GM12878 (cell line): ENCODE measurements at regions not wholly inside any gene's neighbourhood (a gene's known extent, or its start where the extent isn't known, plus 50 kb on each side); places are given as distances from the start of the nearest gene placed in this dataset.

Experiments used
- ATAC-seq: fragments of 200-7000 bp; cut with Tn5 transposase; 3 replicates; pipeline ENCODE4 v1.9.1; 2020; ENCODE audit warnings: mild to moderate bottlenecking, moderate library complexity
- BruUV-seq: library from RNA; stranded (reverse); fragments of 400-500 nt; replicated peaks from 2 replicates; lab custom pipeline; 2021; lab: Mats Ljungman, UMichigan
- CTCF ChIA-PET: fragments of 300-600 bp; sonication (Branson Sonifier 250); formaldehyde crosslinking; extraction: SDS; loops from one replicate; lab custom pipeline; 2021; ENCODE audit warnings: inconsistent platforms; lab: Yijun Ruan, JAX
- POLR2A ChIA-PET: fragments of 350-600 bp; formaldehyde crosslinking; extraction: SDS; loops from one replicate; lab custom pipeline; 2021; ENCODE audit warnings: inconsistent platforms; lab: Charles Lee
- RAD21 ChIA-PET: fragments of 300-600 bp; sonication (Branson Sonifier 250); formaldehyde crosslinking; loops from one replicate; lab custom pipeline; 2023; ENCODE audit warnings: antibody characterized with exemption; ENCODE audit not compliant: unreplicated experiment; lab: Charles Lee
- SMC1A ChIA-PET: fragments of 300-600 bp; sonication (Branson Sonifier 250); formaldehyde crosslinking; loops from one replicate; lab custom pipeline; 2023; ENCODE audit not compliant: unreplicated experiment, uncharacterized antibody; lab: Charles Lee
- DNase-seq: peaks from one replicate; pipeline ENCODE4 v3.0.0-alpha.2; 2011; ENCODE audit warnings: low read depth, low spot score
- FAIRE-seq: peaks from 3 replicates; lab custom pipeline; 2011; peaks lifted over from hg19 to GRCh38; lab: Jason Lieb, UNC
- H2AFZ ChIP-seq: 2 replicates; pipeline ENCODE4 v1.6.0; 2011; ENCODE audit warnings: low read depth, low read length, control low read depth; ENCODE audit not compliant: control insufficient read depth
- H3K27ac ChIP-seq: 2 replicates; pipeline ENCODE4 v1.5.1; 2011; ENCODE audit warnings: control low read depth; ENCODE audit not compliant: control insufficient read depth, insufficient read depth
- H3K27me3 ChIP-seq, 2 experiments: replicated peaks in 1 of 2; 2 replicates each; pipeline versions ENCODE4 v1.6.0 to v1.6.1; 2011; ENCODE audit warnings: low read length in 1 of 2; ENCODE audit not compliant: control insufficient read depth in 2 of 2, insufficient read depth in 2 of 2
- H3K36me3 ChIP-seq, 2 experiments: 2 replicates each; pipeline ENCODE4 v1.5.1; 2011; ENCODE audit warnings: low read length in 1 of 2; ENCODE audit not compliant: control insufficient read depth in 2 of 2, insufficient read depth in 2 of 2
- H3K4me1 ChIP-seq: 2 replicates; pipeline ENCODE4 v1.6.1; 2011; ENCODE audit warnings: mild to moderate bottlenecking, low read length, moderate library complexity, mixed read lengths; ENCODE audit not compliant: control insufficient read depth, insufficient read depth
- H3K4me2 ChIP-seq: 2 replicates; pipeline ENCODE4 v1.6.0; 2011; ENCODE audit warnings: control low read depth; ENCODE audit not compliant: control insufficient read depth, insufficient read depth
- H3K4me3 ChIP-seq: fragments of 200-600 bp; sonication (generic); 2 replicates; pipeline ENCODE4 v1.5.1; 2016
- H3K79me2 ChIP-seq: 2 replicates; pipeline ENCODE4 v1.6.0; 2011; ENCODE audit warnings: low read length; ENCODE audit not compliant: control insufficient read depth, insufficient read depth
- H3K9ac ChIP-seq: 2 replicates; pipeline ENCODE4 v1.8.0; 2011; ENCODE audit warnings: low read length, control low read depth, mixed read lengths; ENCODE audit not compliant: control insufficient read depth, insufficient read depth
- H3K9me3 ChIP-seq: replicated peaks from 3 replicates; pipeline ENCODE4 v1.5.1; 2011; ENCODE audit warnings: mild to moderate bottlenecking, low read length; ENCODE audit not compliant: control insufficient read depth, insufficient read depth
- H4K20me1 ChIP-seq: 2 replicates; pipeline ENCODE4 v1.6.0; 2011; ENCODE audit not compliant: control insufficient read depth, insufficient read depth
- BCL11A ChIP-seq: IDR thresholded peaks from 2 replicates; pipeline ENCODE4 v1.6.1; 2011; ENCODE audit warnings: low read depth, low read length
- FOS ChIP-seq: IDR thresholded peaks from 3 replicates; pipeline ENCODE4 v1.6.1; 2011; ENCODE audit warnings: borderline replicate concordance; ENCODE audit not compliant: insufficient read length; ENCODE audit errors: extremely low read depth
- HDAC2 ChIP-seq: fragments of 200-600 bp; sonication (generic); IDR thresholded peaks from 2 replicates; pipeline ENCODE4 v1.6.1; 2017
- IRF4 ChIP-seq: IDR thresholded peaks from 2 replicates; pipeline ENCODE4 v1.6.1; 2011; ENCODE audit warnings: low read depth, low read length
- NFXL1 ChIP-seq: fragments of 450-650 bp; IDR thresholded peaks from 2 replicates; pipeline ENCODE4 v1.6.1; 2017; ENCODE audit warnings: antibody characterized with exemption, mild to moderate bottlenecking, borderline replicate concordance
- NRF1 ChIP-seq: conservative IDR thresholded peaks from 2 replicates; pipeline ENCODE4 v1.6.1; 2011; ENCODE audit warnings: mild to moderate bottlenecking, low read depth, low read length, improper control_type of control experiment
- POLR2AphosphoS2 ChIP-seq: IDR thresholded peaks from 2 replicates; pipeline ENCODE4 v1.6.1; 2011; ENCODE audit warnings: low read depth, mild to moderate bottlenecking, low read length, improper control_type of control experiment, moderate library complexity
- YBX1 ChIP-seq: fragments of 450-650 bp; IDR thresholded peaks from 2 replicates; pipeline ENCODE4 v1.6.1; 2016; ENCODE audit warnings: antibody characterized with exemption
- ZBED1 ChIP-seq: IDR thresholded peaks from 2 replicates; pipeline ENCODE4 v1.6.1; 2016; ENCODE audit warnings: borderline replicate concordance
- WGBS: methylation state at CpG from one replicate; pipeline ENCODE4 v1.1.6; 2016; ENCODE audit warnings: low lambda C conversion rate; ENCODE audit not compliant: insufficient replicate concordance, insufficient coverage; ENCODE audit errors: missing lambda C conversion rate; 5-methylcytosine and 5-hydroxymethylcytosine counted together
- in situ Hi-C: fragments of 300-500 bp; cut with MboI; formaldehyde crosslinking; loops from 9 replicates; pipeline ENCODE4 v1.14.3; 2018; ENCODE audit warnings: mixed read lengths
- intact Hi-C: fragments of 100-400 bp; cut with micrococcal nuclease; formaldehyde crosslinking; loops from one replicate; pipeline ENCODE4 v1.14.2; 2022; ENCODE audit not compliant: unreplicated experiment
- TF ChIP-seq, protein P1 (sequence below): fragments of 450-650 bp; IDR thresholded peaks from 2 replicates; pipeline ENCODE4 v1.6.1; 2016; ENCODE audit warnings: mild to moderate bottlenecking, moderate library complexity, borderline replicate concordance

DNA sequence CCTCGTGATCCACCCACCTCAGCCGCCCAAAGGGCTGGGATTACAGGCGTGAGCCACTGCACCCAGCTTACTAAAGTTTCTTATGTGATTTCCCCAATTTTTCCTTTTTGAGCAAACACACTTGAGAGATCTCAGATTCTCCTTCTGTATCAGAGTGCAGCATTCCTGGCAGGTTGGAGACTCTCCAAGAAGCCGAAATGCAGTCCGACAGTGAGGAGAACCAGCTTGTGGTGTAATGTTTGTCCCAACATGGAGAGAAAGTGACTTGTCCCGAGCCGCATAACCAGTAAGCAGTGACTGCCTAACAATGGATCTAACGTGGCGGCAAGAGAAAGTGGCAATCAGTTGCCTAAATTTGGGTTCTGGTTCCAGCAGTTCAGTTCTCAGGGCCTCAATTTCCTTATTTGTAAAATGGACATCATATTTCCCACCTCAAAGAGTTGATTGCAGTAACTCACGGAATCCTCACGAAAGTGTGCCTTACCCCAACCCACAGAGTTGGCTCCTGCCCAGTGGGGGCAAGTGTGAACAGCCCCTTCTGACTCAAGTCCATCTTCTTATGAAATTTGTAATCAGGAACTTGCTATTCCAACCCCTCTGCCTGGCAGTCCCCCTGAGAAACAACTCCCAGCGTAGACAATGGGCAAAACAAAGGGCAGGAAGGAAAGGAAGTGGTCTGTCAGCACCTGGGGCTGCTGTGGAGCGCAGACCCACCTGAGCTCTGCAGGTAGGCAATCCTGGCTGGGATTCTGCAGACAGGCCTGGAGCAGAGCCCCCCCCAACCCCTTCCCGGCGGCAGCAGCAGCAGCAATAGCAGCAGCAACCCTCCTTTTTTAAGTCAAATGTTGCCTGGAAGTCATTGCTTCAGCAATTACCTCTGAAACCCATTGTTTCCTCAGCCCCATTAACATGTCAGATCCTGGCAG lies 223.6 kb upstream of the POU3F1 start:
- intact Hi-C loops = no loop called here

More for the DNA sequence above, 223.6 kb upstream of the POU3F1 start:
- no peaks in the 10 kb centered on the region for H3K36me3 ChIP-seq
- H3K9ac ChIP-seq = no peak overlapping the region
- H3K27me3 ChIP-seq = peaks cover 0 to 1% of the 10 kb centered on the region in 2 experiments; a peak in 1 of 4 replicates
- H2AFZ ChIP-seq = no peak overlapping the region
- FAIRE-seq = no peak
- H3K4me3 ChIP-seq = no peak overlapping the region
- CTCF ChIA-PET = interaction anchor here (0.6 to 1.1 kb wide), 2 partner anchors 9 to 21 kb away, joined by 4 to 5 read pairs; no protein-coding TSS in a partner anchor
- no peaks in the 10 kb centered on the region for H4K20me1 ChIP-seq
- TF ChIP-seq NRF1 = no peak
- TF ChIP-seq, protein P1, sequence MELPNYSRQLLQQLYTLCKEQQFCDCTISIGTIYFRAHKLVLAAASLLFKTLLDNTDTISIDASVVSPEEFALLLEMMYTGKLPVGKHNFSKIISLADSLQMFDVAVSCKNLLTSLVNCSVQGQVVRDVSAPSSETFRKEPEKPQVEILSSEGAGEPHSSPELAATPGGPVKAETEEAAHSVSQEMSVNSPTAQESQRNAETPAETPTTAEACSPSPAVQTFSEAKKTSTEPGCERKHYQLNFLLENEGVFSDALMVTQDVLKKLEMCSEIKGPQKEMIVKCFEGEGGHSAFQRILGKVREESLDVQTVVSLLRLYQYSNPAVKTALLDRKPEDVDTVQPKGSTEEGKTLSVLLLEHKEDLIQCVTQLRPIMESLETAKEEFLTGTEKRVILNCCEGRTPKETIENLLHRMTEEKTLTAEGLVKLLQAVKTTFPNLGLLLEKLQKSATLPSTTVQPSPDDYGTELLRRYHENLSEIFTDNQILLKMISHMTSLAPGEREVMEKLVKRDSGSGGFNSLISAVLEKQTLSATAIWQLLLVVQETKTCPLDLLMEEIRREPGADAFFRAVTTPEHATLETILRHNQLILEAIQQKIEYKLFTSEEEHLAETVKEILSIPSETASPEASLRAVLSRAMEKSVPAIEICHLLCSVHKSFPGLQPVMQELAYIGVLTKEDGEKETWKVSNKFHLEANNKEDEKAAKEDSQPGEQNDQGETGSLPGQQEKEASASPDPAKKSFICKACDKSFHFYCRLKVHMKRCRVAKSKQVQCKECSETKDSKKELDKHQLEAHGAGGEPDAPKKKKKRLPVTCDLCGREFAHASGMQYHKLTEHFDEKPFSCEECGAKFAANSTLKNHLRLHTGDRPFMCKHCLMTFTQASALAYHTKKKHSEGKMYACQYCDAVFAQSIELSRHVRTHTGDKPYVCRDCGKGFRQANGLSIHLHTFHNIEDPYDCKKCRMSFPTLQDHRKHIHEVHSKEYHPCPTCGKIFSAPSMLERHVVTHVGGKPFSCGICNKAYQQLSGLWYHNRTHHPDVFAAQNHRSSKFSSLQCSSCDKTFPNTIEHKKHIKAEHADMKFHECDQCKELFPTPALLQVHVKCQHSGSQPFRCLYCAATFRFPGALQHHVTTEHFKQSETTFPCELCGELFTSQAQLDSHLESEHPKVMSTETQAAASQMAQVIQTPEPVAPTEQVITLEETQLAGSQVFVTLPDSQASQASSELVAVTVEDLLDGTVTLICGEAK = no peak
- no peak for TF ChIP-seq IRF4
- TF ChIP-seq FOS = no peak
- no peak for TF ChIP-seq POLR2AphosphoS2
- TF ChIP-seq NFXL1 = no peak
- no peak for TF ChIP-seq BCL11A
- no peak for TF ChIP-seq ZBED1
- no peak for TF ChIP-seq YBX1
- TF ChIP-seq HDAC2 = no peak
- TF ChIP-seq, all 136 proteins: peak for 0
- ChIA-PET POLR2A (interaction anchor here (0.6 kb wide), 1 partner anchor 631 kb away, joined by 3 read pairs; no protein-coding TSS in a partner anchor), SMC1A (no interaction called here), RAD21 (no interaction called here)
- H3K4me2 ChIP-seq = no peak overlapping the region
- no peaks in the 10 kb centered on the region for H3K79me2 ChIP-seq
- in situ Hi-C loops = no loop called here
- 40% methylated on average over 15 of the region's 15 CpGs for WGBS
- no peak overlapping the region for H3K27ac ChIP-seq
- no peak for DNase-seq
- BruUV-seq = no TSS peak
- H3K9me3 ChIP-seq = no peaks in the 10 kb centered on the region
- no peaks in the 10 kb centered on the region for H3K4me1 ChIP-seq
- no peak for ATAC-seq
